ENCODE measurements at regions not wholly inside any gene's neighbourhood (a gene's known extent, or its start where the extent isn't known, plus 50 kb on each side); places are given as distances from the start of the nearest gene placed in this dataset.

- H3K4me3 Mint-ChIP-seq, result no peak overlapping the region
- POLR2A ChIA-PET, result no interaction called here
These were observed 58.7 kb upstream of the NCAM1 start for GRCh38 chr11:112902361-112903011.

GRCh38 chr11:112903340-112903739 is 57.9 kb upstream of the NCAM1 start:
- Mint-ChIP-seq H3K9me3 (peaks cover 0 to 5% (median 0%) of the 10 kb centered on the region in 9 donors), H3K4me3 (no peak overlapping the region), H3K36me3 (no peaks in the 10 kb centered on the region), H3K27me3 (peaks cover 0 to 10% (median 3%) of the 10 kb centered on the region in 5 donors), H3K4me1 (peaks cover 0 to 1% (median 0%) of the 10 kb centered on the region in 4 donors), H3K27ac (no peak overlapping the region)
- POLR2A ChIA-PET, result no interaction called here
- ATAC-seq, result no peak
- DNase-seq, result no peak

More at GRCh38 chr11:112902361-112903011, 58.7 kb upstream of the NCAM1 start:
- ATAC-seq, result no peak
- Mint-ChIP-seq H3K27ac (no peak overlapping the region), H3K36me3 (no peaks in the 10 kb centered on the region), H3K9me3 (peaks cover 0 to 6% (median 0%) of the 10 kb centered on the region in 9 donors), H3K4me1 (peaks cover 0 to 1% (median 0%) of the 10 kb centered on the region in 4 donors), H3K27me3 (peaks cover 0 to 11% (median 5%) of the 10 kb centered on the region in 5 donors)
- DNase-seq, result no peak

GRCh38 chr11:112911124-112911523 is 50.1 kb upstream of the NCAM1 start:
- ATAC-seq, result no peak
- Mint-ChIP-seq H3K4me1 (no peaks in the 10 kb centered on the region), H3K27ac (no peak overlapping the region), H3K36me3 (no peaks in the 10 kb centered on the region), H3K4me3 (no peak overlapping the region), H3K27me3 (peaks cover 3 to 18% (median 6%) of the 10 kb centered on the region in 5 donors), H3K9me3 (peaks cover 0 to 3% (median 1%) of the 10 kb centered on the region in 9 donors)
- DNase-seq, result no peak
- POLR2A ChIA-PET, result no interaction called here
